AG09319 (cell line): ENCODE measurements at regions not wholly inside any gene's neighbourhood (a gene's known extent, or its start where the extent isn't known, plus 50 kb on each side); places are given as distances from the start of the nearest gene placed in this dataset.

Experiments
- DNase-seq: peaks from one replicate; pipeline ENCODE4 v3.0.0-alpha.2; 2010; ENCODE audit warnings: low read depth; ENCODE audit errors: extremely low read depth
- CTCF ChIP-seq: IDR thresholded peaks from 2 replicates; pipeline ENCODE4 v1.5.1; 2011; ENCODE audit warnings: low read depth, mild to moderate bottlenecking, inconsistent platforms, low read length, moderate library complexity

- DNase-seq = no peak
Observed at GRCh38 chr2:146604521-146604920, 1240.3 kb upstream of the ACVR2A start.

DNA sequence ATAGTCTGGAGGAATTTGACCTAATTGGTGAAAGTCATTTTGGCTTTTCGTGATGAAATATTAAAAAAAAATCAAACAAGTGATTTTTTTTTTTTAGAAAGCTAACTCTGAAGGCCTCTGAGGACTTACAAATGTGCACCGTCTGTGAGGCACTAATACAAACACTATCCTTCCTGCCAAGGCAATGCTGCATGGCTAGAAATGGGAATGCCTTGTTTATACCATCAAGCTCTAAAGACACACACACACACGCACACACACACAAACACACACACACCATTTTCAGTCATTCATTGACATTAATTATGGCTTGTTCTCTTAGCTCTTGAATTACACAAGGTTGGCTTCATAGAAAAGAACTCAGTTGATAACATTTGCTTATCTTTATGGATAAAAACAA, 1242.0 kb upstream of the ACVR2A start:
- no peak for TF ChIP-seq CTCF
- no peak for DNase-seq

More at GRCh38 chr2:146604521-146604920, 1240.3 kb upstream of the ACVR2A start:
- TF ChIP-seq CTCF = no peak

GRCh38 chr2:146602383-146602782, 1242.4 kb upstream of the ACVR2A start:
- no peak for DNase-seq
- no peak for TF ChIP-seq CTCF

DNA sequence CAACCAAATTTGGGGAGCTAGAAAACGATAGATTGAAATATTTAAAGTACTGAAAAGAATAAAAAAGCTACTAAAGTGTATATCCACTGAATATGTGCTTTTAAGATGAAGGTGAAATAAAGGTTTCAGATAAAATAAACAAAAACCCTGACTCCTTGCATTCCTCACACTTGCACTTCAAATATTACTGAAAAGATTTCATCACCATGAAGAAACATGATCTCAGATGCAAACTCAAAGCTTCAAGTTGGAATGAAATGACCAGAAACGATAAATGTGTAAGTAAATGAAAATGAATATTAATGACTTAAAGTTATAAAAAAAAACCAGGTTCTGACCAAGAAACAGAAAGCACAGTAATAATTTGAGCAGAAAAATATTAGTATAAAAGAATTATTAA, 1246.0 kb upstream of the ACVR2A start:
- DNase-seq = no peak
- TF ChIP-seq CTCF = no peak

DNA sequence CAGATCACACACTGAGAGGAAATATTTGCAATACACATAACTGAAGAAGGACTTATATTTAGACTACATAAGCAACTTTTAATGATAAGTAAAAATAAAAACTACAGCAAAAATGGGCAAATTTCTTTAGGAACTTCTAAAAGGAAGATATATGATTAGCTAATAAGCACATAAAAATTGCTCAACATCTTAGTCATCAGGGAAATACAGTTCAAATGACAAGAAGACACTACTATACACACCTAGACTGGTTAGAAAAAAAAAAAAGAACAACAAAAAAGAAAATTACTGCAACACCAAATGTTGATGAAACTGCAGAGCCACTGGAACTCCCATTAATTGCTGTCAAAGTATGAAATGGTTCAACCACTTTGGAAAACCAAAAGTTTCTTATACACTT, 1247.5 kb upstream of the ACVR2A start:
- TF ChIP-seq CTCF = no peak
- no peak for DNase-seq

- no peak for TF ChIP-seq CTCF
- DNase-seq = no peak
Observed at GRCh38 chr2:146591908-146592307, 1252.9 kb upstream of the ACVR2A start.

DNA sequence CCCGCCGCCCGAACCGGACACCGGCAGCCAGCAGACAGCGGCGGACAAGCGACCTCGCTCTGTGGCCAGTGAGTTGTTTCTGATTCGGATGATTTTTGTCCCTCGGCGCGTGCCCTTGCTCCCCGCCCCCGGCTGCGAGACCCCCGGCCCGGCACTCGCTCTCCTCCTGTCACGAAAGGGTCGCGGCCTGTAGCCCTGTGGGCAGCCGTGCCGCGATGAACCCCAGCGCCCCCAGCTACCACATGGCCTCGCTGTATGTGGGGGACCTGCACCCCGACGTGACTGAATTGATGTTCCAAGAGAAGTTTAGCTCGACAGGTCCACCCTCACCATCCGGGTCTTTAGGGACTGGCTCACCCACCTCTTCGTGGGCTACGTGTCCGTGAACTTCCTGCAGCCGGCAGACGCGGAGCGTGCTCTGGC, 1257.5 kb upstream of the ACVR2A start:
- DNase-seq = no peak
- no peak for TF ChIP-seq CTCF
